H9 (cell line): ENCODE measurements at regions not wholly inside any gene's neighbourhood (a gene's known extent, or its start where the extent isn't known, plus 50 kb on each side); places are given as distances from the start of the nearest gene placed in this dataset.

Experiments used
- DNase-seq: peaks from one replicate; pipeline ENCODE4 v3.0.0-alpha.2; 2017
- H2AFZ ChIP-seq: one replicate; pipeline ENCODE4 v1.6.1; 2013; ENCODE audit warnings: mild to moderate bottlenecking, low read length, control low read depth, moderate library complexity
- H2AK5ac ChIP-seq: 2 replicates; pipeline ENCODE4 v1.6.1; 2013; ENCODE audit warnings: low read length, control low read depth, mixed read lengths; ENCODE audit not compliant: insufficient read length
- H2BK120ac ChIP-seq: one replicate; pipeline ENCODE4 v1.6.1; 2013; ENCODE audit warnings: low read depth, mild to moderate bottlenecking, low read length, control low read depth, inconsistent platforms; ENCODE audit not compliant: poor library complexity, severe bottlenecking
- H2BK12ac ChIP-seq: 2 replicates; pipeline ENCODE4 v1.6.1; 2013; ENCODE audit warnings: low read length, control low read depth, mixed read lengths, low read depth; ENCODE audit not compliant: insufficient read length
- H2BK15ac ChIP-seq: 2 replicates; pipeline ENCODE4 v1.6.1; 2013; ENCODE audit warnings: low read depth, low read length, control low read depth
- H2BK20ac ChIP-seq: one replicate; pipeline ENCODE4 v1.6.1; 2013; ENCODE audit warnings: low read depth, mild to moderate bottlenecking, low read length, control low read depth, inconsistent platforms; ENCODE audit not compliant: poor library complexity, severe bottlenecking
- H2BK5ac ChIP-seq: 2 replicates; pipeline ENCODE4 v1.6.1; 2013; ENCODE audit warnings: low read length, control low read depth, mixed read lengths; ENCODE audit not compliant: insufficient read length
- H3K14ac ChIP-seq: 2 replicates; pipeline ENCODE4 v1.6.1; 2013; ENCODE audit warnings: low read length, control low read depth; ENCODE audit not compliant: insufficient read depth
- H3K18ac ChIP-seq: 2 replicates; pipeline ENCODE4 v1.6.1; 2013; ENCODE audit warnings: low read depth, mild to moderate bottlenecking, mixed read lengths, low read length, control low read depth; ENCODE audit not compliant: insufficient read length
- H3K23ac ChIP-seq: 2 replicates; pipeline ENCODE4 v1.6.1; 2013; ENCODE audit warnings: low read length, control low read depth, mixed read lengths, low read depth; ENCODE audit not compliant: insufficient read length
- H3K23me2 ChIP-seq: 2 replicates; pipeline ENCODE4 v1.6.1; 2013; ENCODE audit warnings: low read depth, mild to moderate bottlenecking, mixed read lengths, low read length, control low read depth; ENCODE audit not compliant: insufficient read length, poor library complexity, severe bottlenecking
- H3K27ac ChIP-seq: 2 replicates; pipeline ENCODE4 v1.5.1; 2013; ENCODE audit warnings: low read length, control low read depth, mixed read lengths, low read depth; ENCODE audit not compliant: insufficient read length
- H3K27me3 ChIP-seq: 2 replicates; pipeline ENCODE4 v1.6.1; 2013; ENCODE audit warnings: low read length, control low read depth, inconsistent platforms; ENCODE audit not compliant: insufficient read depth
- H3K4ac ChIP-seq: 2 replicates; pipeline ENCODE4 v1.6.1; 2013; ENCODE audit warnings: low read depth, mild to moderate bottlenecking, control low read depth, inconsistent platforms, low read length, moderate library complexity
- H3K4me1 ChIP-seq: 2 replicates; pipeline ENCODE4 v1.6.1; 2013; ENCODE audit warnings: low read length, control low read depth, inconsistent platforms; ENCODE audit not compliant: insufficient read depth
- H3K4me2 ChIP-seq: 2 replicates; pipeline ENCODE4 v1.6.1; 2013; ENCODE audit warnings: low read length, control low read depth, mixed read lengths; ENCODE audit not compliant: insufficient read length, insufficient read depth
- H3K56ac ChIP-seq: 2 replicates; pipeline ENCODE4 v1.6.1; 2013; ENCODE audit warnings: low read depth, mild to moderate bottlenecking, mixed read lengths, low read length, control low read depth; ENCODE audit not compliant: insufficient read length
- H3K79me1 ChIP-seq: 2 replicates; pipeline ENCODE4 v1.6.1; 2013; ENCODE audit warnings: low read depth, mild to moderate bottlenecking, moderate library complexity, low read length, control low read depth, inconsistent platforms; ENCODE audit not compliant: insufficient read depth, poor library complexity, severe bottlenecking
- H3K79me2 ChIP-seq: 2 replicates; pipeline ENCODE4 v1.6.1; 2013; ENCODE audit warnings: low read length, control low read depth, inconsistent platforms; ENCODE audit not compliant: insufficient read depth
- H3K9ac ChIP-seq: 2 replicates; pipeline ENCODE4 v1.6.1; 2013; ENCODE audit warnings: low read length, control low read depth, mixed read lengths; ENCODE audit not compliant: insufficient read length; ENCODE audit errors: extremely low read depth
- H3K9me3 ChIP-seq: one replicate; pipeline ENCODE4 v1.6.1; 2013; ENCODE audit warnings: low read depth, low read length, inconsistent platforms; ENCODE audit not compliant: control insufficient read depth
- H3T11ph ChIP-seq: one replicate; pipeline ENCODE4 v1.6.1; 2013; ENCODE audit warnings: mild to moderate bottlenecking, low read length, control low read depth, inconsistent platforms
- H4K20me1 ChIP-seq: one replicate; pipeline ENCODE4 v1.6.1; 2013; ENCODE audit not compliant: control insufficient read depth, insufficient read length, insufficient read depth
- H4K5ac ChIP-seq: 2 replicates; pipeline ENCODE4 v1.6.1; 2013; ENCODE audit warnings: low read depth, mild to moderate bottlenecking, mixed read lengths, low read length, control low read depth; ENCODE audit not compliant: insufficient read length
- H4K8ac ChIP-seq: replicated peaks from 2 replicates; pipeline ENCODE4 v1.6.1; 2013; ENCODE audit warnings: low read length, control low read depth, mixed read lengths, low read depth; ENCODE audit not compliant: insufficient read length
- H4K91ac ChIP-seq: 2 replicates; pipeline ENCODE4 v1.6.1; 2013; ENCODE audit warnings: low read depth, mild to moderate bottlenecking, moderate library complexity, mixed read lengths, low read length, control low read depth; ENCODE audit not compliant: insufficient read length
- H3K27ac Mint-ChIP-seq, 3 experiments: 2 replicates in 2 of 3; 3 replicates in 1 of 3; pipeline ENCODE4 v1.8.0; 2020 to 2021; ENCODE audit warnings: mixed read lengths in 3 of 3, mild to moderate bottlenecking in 1 of 3, moderate library complexity in 1 of 3
- H3K27me3 Mint-ChIP-seq: 2 replicates; pipeline ENCODE4 v1.8.0; 2021; ENCODE audit warnings: low read depth, mild to moderate bottlenecking, moderate library complexity, mixed read lengths
- H3K36me3 Mint-ChIP-seq, 3 experiments: 2 replicates in 2 of 3; 3 replicates in 1 of 3; pipeline ENCODE4 v1.8.0; 2020 to 2021; ENCODE audit warnings: low read depth in 3 of 3, mixed read lengths in 3 of 3; ENCODE audit not compliant: insufficient read depth in 1 of 3
- H3K4me1 Mint-ChIP-seq, 2 experiments: 2 replicates each; pipeline ENCODE4 v1.8.0; 2020; ENCODE audit warnings: mixed read lengths in 2 of 2
- H3K4me3 Mint-ChIP-seq, 2 experiments: 2 replicates in 1 of 2; 3 replicates in 1 of 2; pipeline ENCODE4 v1.8.0; 2020 to 2021; ENCODE audit warnings: mild to moderate bottlenecking in 2 of 2, mixed read lengths in 2 of 2, moderate library complexity in 1 of 2
- H3K9me3 Mint-ChIP-seq, 2 experiments: 2 replicates in 1 of 2; 3 replicates in 1 of 2; pipeline ENCODE4 v1.8.0; 2020; ENCODE audit warnings: mild to moderate bottlenecking in 2 of 2, mixed read lengths in 2 of 2, moderate library complexity in 1 of 2
- WGBS: extraction: QIAGEN DNeasy Blood & Tissue Kit; methylation state at CpG from one replicate; pipeline ENCODE4 v1.1.7; 2013; ENCODE audit warnings: missing lambda C conversion rate, low lambda C conversion rate, mixed read lengths; ENCODE audit not compliant: insufficient read length; ENCODE audit errors: extremely low coverage; 5-methylcytosine and 5-hydroxymethylcytosine counted together
- TF ChIP-seq, protein P1 (sequence below): fragments of 200-600 bp; sonication (generic); conservative IDR thresholded peaks from 3 replicates; pipeline ENCODE4 v1.8.0; 2021; ENCODE audit warnings: antibody characterized with exemption, mild to moderate bottlenecking

DNA sequence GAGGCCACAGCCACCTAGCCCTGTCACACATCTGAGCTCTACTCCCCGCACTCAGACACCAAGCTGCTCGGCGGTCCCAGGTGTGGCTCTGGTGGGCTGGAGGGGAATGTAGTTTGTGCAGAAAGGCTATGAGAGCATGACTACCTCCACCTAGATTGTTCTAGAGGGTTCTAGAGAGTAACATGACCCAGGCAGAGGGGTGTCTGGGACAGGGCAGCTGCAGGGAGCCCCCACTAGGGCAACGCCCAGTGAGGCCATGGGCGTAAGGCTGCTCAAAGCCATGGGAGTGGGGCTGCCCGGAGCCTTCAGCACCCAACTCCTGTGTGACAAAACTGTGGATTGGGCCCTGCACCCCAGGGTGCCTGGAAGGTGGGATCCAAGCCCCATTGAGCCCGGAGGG lies 511.4 kb upstream of the MYT1L start:
- no CpG with 5 or more reads among the region's 7 CpGs for WGBS

More for the DNA sequence above, 511.4 kb upstream of the MYT1L start:
- H3K27ac ChIP-seq: no peak overlapping the region
- no peak overlapping the region for H3K14ac ChIP-seq
- H3K4me1 ChIP-seq: no peaks in the 10 kb centered on the region
- no peak overlapping the region for H3K4me2 ChIP-seq
- TF ChIP-seq, protein P1, sequence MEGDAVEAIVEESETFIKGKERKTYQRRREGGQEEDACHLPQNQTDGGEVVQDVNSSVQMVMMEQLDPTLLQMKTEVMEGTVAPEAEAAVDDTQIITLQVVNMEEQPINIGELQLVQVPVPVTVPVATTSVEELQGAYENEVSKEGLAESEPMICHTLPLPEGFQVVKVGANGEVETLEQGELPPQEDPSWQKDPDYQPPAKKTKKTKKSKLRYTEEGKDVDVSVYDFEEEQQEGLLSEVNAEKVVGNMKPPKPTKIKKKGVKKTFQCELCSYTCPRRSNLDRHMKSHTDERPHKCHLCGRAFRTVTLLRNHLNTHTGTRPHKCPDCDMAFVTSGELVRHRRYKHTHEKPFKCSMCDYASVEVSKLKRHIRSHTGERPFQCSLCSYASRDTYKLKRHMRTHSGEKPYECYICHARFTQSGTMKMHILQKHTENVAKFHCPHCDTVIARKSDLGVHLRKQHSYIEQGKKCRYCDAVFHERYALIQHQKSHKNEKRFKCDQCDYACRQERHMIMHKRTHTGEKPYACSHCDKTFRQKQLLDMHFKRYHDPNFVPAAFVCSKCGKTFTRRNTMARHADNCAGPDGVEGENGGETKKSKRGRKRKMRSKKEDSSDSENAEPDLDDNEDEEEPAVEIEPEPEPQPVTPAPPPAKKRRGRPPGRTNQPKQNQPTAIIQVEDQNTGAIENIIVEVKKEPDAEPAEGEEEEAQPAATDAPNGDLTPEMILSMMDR: no peak
- H3K79me2 ChIP-seq: no peaks in the 10 kb centered on the region
- H2AK5ac ChIP-seq: no peak overlapping the region
- no peak overlapping the region for H3K4me3 Mint-ChIP-seq
- H4K91ac ChIP-seq: no peak overlapping the region
- no peak overlapping the region for H3K56ac ChIP-seq
- peaks cover 10 to 14% of the 10 kb centered on the region in 2 experiments for H3K4me1 Mint-ChIP-seq
- no peak for DNase-seq
- no peak overlapping the region for H3K4ac ChIP-seq
- no peak overlapping the region for H2AFZ ChIP-seq
- H3K9me3 ChIP-seq: no peaks in the 10 kb centered on the region
- H3T11ph ChIP-seq: no peak overlapping the region
- H4K5ac ChIP-seq: no peak overlapping the region
- H2BK15ac ChIP-seq: no peak overlapping the region
- H3K36me3 Mint-ChIP-seq: no peaks in the 10 kb centered on the region
- no peak overlapping the region for H4K8ac ChIP-seq
- no peaks in the 10 kb centered on the region for H4K20me1 ChIP-seq
- H2BK120ac ChIP-seq: no peak overlapping the region
- H3K9ac ChIP-seq: no peak overlapping the region
- H3K27me3 ChIP-seq: no peaks in the 10 kb centered on the region
- H3K27me3 Mint-ChIP-seq: peaks cover 5% of the 10 kb centered on the region
- H2BK20ac ChIP-seq: no peak overlapping the region
- no peak overlapping the region for H2BK12ac ChIP-seq
- H3K23me2 ChIP-seq: no peaks in the 10 kb centered on the region
- H3K9me3 Mint-ChIP-seq: no peaks in the 10 kb centered on the region; a peak in 1 of 5 replicates
- H3K18ac ChIP-seq: no peak overlapping the region
- H3K23ac ChIP-seq: no peak overlapping the region
- H2BK5ac ChIP-seq: no peak overlapping the region
- no peaks in the 10 kb centered on the region for H3K79me1 ChIP-seq
- H3K27ac Mint-ChIP-seq: no peak overlapping the region; a peak in 1 of 7 replicates
